Liver (tissue), 8 donors: ENCODE measurements at regions not wholly inside any gene's neighbourhood (a gene's known extent, or its start where the extent isn't known, plus 50 kb on each side); places are given as distances from the start of the nearest gene placed in this dataset.

Source experiments
- DNase-seq: peaks from one replicate; pipeline ENCODE4 v3.0.0-alpha.2; 2017; ENCODE audit warnings: low spot score
- H3K27ac ChIP-seq, 2 donors: one replicate each; pipeline ENCODE4 v1.7.0; 2013; ENCODE audit warnings: inconsistent platforms in 2 of 2, low read length in 2 of 2, control low read depth in 1 of 2, low read depth in 1 of 2, mild to moderate bottlenecking in 1 of 2
- H3K27me3 ChIP-seq, 4 donors: one replicate each; pipeline versions ENCODE4 v1.6.1 to v1.7.0; 2013; ENCODE audit warnings: low read length in 3 of 4, inconsistent platforms in 1 of 4, mild to moderate bottlenecking in 1 of 4, moderate library complexity in 1 of 4; ENCODE audit not compliant: control insufficient read depth in 4 of 4, insufficient read depth in 4 of 4
- H3K36me3 ChIP-seq, 4 donors: one replicate each; pipeline versions ENCODE4 v1.6.1 to v1.7.0; 2013; ENCODE audit warnings: low read length in 3 of 4, mild to moderate bottlenecking in 3 of 4, low read depth in 1 of 4, moderate library complexity in 1 of 4; ENCODE audit not compliant: control insufficient read depth in 4 of 4, insufficient read depth in 3 of 4
- H3K4me1 ChIP-seq, 4 donors: one replicate each; pipeline versions ENCODE4 v1.6.1 to v1.7.0; 2013; ENCODE audit warnings: low read length in 3 of 4, mild to moderate bottlenecking in 3 of 4, moderate library complexity in 1 of 4; ENCODE audit not compliant: control insufficient read depth in 4 of 4, insufficient read depth in 4 of 4
- H3K4me3 ChIP-seq, 3 donors: one replicate each; pipeline versions ENCODE4 v1.6.1 to v1.7.0; 2013; ENCODE audit warnings: low read length in 3 of 3, control low read depth in 1 of 3, low read depth in 1 of 3, mild to moderate bottlenecking in 1 of 3
- H3K9ac ChIP-seq, 2 donors: one replicate each; pipeline ENCODE4 v1.7.0; 2013; ENCODE audit warnings: low read length in 2 of 2, mild to moderate bottlenecking in 2 of 2, moderate library complexity in 2 of 2, control low read depth in 1 of 2, low read depth in 1 of 2
- H3K9me3 ChIP-seq, 4 donors: one replicate each; pipeline versions ENCODE4 v1.6.1 to v1.7.0; 2013; ENCODE audit warnings: low read length in 3 of 4; ENCODE audit not compliant: control insufficient read depth in 4 of 4
- ATF3 ChIP-seq: IDR thresholded peaks from 2 replicates; pipeline ENCODE4 v1.6.1; 2016; ENCODE audit warnings: antibody characterized with exemption
- CTCF ChIP-seq: fragments of 150-350 bp; IDR thresholded peaks from 2 replicates; pipeline ENCODE4 v1.5.1; 2017; ENCODE audit warnings: improper control_type of control experiment, low read depth, low read length; ENCODE audit not compliant: missing input control
- EGR1 ChIP-seq, 2 donors: IDR thresholded peaks; 2 replicates each; pipeline ENCODE4 v1.6.1; 2016 to 2018; ENCODE audit warnings: antibody characterized with exemption in 2 of 2, low read depth in 2 of 2
- FOXA2 ChIP-seq: IDR thresholded peaks from 2 replicates; pipeline ENCODE4 v1.6.1; 2016; ENCODE audit warnings: antibody characterized with exemption
- GABPA ChIP-seq, 2 donors: IDR thresholded peaks in 1 of 2; conservative IDR thresholded peaks in 1 of 2; 2 replicates each; pipeline ENCODE4 v1.6.1; 2016; ENCODE audit warnings: antibody characterized with exemption in 2 of 2, mild to moderate bottlenecking in 1 of 2, moderate library complexity in 1 of 2
- HNF4A ChIP-seq, 2 donors: conservative IDR thresholded peaks; 2 replicates each; pipeline ENCODE4 v1.6.1; 2016; ENCODE audit warnings: antibody characterized with exemption in 2 of 2, mild to moderate bottlenecking in 2 of 2
- JUND ChIP-seq, 2 donors: IDR thresholded peaks; 2 replicates each; pipeline ENCODE4 v1.6.1; 2016; ENCODE audit warnings: antibody characterized with exemption in 2 of 2
- MAX ChIP-seq: IDR thresholded peaks from 2 replicates; pipeline ENCODE4 v1.6.1; 2016; ENCODE audit warnings: antibody characterized with exemption
- NR2F2 ChIP-seq: IDR thresholded peaks from 2 replicates; pipeline ENCODE4 v1.6.1; 2016; ENCODE audit warnings: antibody characterized with exemption
- REST ChIP-seq: IDR thresholded peaks from 2 replicates; pipeline ENCODE4 v1.6.1; 2016; ENCODE audit warnings: antibody characterized with exemption, mild to moderate bottlenecking
- SP1 ChIP-seq: IDR thresholded peaks from 2 replicates; pipeline ENCODE4 v1.6.1; 2018; ENCODE audit warnings: antibody characterized with exemption, mild to moderate bottlenecking
- ZBTB33 ChIP-seq: IDR thresholded peaks from 2 replicates; pipeline ENCODE4 v1.6.1; 2016; ENCODE audit warnings: antibody characterized with exemption
- WGBS: extraction: QIAGEN DNeasy Blood & Tissue Kit; methylation state at CpG from one replicate; pipeline ENCODE4 v1.1.7; 2013; 5-methylcytosine and 5-hydroxymethylcytosine counted together
- donor health status: healthy.
- donor health status: healthy.
- donor health status: healthy.
- donor health status: healthy.
- donor health status: healthy.

GRCh38 chr11:11211186-11211585 lies 141.9 kb downstream of the CSNK2A3 start:
- H3K27ac ChIP-seq, result no peak overlapping the region

More at GRCh38 chr11:11211186-11211585, 141.9 kb downstream of the CSNK2A3 start:
- no peaks in the 10 kb centered on the region for H3K9me3 ChIP-seq
- DNase-seq, result no peak
- H3K9ac ChIP-seq, result no peak overlapping the region
- TF ChIP-seq ATF3 (no peak), MAX (no peak), GABPA (IDR thresholded peaks at IDR 0.05 in 1 of 2, conservative IDR thresholded peaks at IDR 0.05 in 1 of 2) (no peak), FOXA2 (no peak), REST (no peak), NR2F2 (no peak), SP1 (no peak), JUND (IDR thresholded peaks at IDR 0.05) (no peak), ZBTB33 (no peak), EGR1 (IDR thresholded peaks at IDR 0.05; ENCODE audit: low read depth in 2 of 2) (no peak), HNF4A (conservative IDR thresholded peaks at IDR 0.05) (no peak), CTCF (no peak)
- 74% methylated on average over 7 of the region's 7 CpGs for WGBS
- no peaks in the 10 kb centered on the region for H3K36me3 ChIP-seq
- no peak overlapping the region for H3K4me3 ChIP-seq
- H3K27me3 ChIP-seq, result no peaks in the 10 kb centered on the region
- H3K4me1 ChIP-seq, result no peaks in the 10 kb centered on the region
